ENCODE measurements at regions not wholly inside any gene's neighbourhood (a gene's known extent, or its start where the extent isn't known, plus 50 kb on each side); places are given as distances from the start of the nearest gene placed in this dataset.

DNA sequence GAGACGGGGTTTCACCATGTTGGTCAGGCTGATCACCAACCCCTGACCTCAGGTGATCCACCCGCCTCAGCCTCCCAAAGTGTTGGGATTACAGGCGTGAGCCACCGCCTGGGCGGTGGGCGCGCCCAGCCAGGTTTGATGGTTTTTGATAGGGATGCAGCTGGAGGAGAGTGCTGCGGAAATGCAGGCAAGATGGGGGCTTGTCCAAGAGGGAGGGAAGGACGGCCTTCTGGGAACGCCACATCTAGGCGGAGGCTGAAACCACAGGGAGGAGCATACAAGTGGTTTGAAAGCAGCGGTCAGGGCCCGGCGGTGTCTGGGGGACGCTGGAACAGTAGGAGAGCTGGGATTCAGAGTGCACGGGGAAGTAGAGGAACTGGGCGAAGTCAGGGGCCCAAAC, 134.6 kb downstream of the VRK1 start:
- TF ChIP-seq CTCF (IDR thresholded peaks at IDR 0.05; ENCODE audit: low read depth, low read length, missing control alignments) = no peak
- in situ Hi-C loops (cut with HindIII; ENCODE audit: low sequenced_read_pairs) = no loop called here
- DNase-seq (ENCODE audit: low read depth) = no peak
- H3K4me3 ChIP-seq (ENCODE audit: low read depth, low read length) = no peak overlapping the region

DNA sequence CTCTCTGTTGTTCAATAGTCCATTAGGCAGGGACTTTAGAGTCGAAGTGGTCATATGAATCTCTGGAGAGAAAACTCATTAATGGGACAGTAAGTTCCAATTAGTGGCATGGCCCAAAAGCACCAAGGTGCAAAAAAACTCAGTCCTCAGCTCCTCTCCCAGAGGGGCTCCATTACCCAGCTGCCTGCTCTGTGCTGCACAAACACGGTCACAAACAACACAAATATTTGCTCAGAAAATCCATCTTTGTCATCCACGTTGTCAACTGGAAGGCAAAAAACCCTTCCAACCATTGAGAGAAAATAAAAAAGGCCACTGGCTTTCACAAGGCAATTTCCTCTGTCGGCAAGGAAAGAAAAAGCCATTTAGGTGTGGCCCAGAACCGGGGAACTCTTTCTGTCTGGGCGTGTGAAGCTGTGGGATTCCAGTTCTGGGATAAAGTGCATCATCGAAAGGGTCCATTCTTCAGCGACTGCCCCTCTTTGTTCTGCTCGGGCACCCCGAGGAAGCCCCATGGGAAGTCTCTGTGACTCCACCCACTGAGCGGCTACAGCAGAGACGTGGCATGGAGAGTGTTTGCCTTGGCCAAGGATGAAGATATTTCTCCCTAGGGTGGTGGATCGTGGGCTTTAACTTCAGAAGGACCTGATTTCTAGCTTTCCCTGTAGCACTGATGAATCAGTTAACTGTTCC, 137.6 kb downstream of the VRK1 start:
- DNase-seq (ENCODE audit: low read depth) = no peak
- TF ChIP-seq CTCF (IDR thresholded peaks at IDR 0.05; ENCODE audit: low read depth, low read length, missing control alignments) = no peak
- no peak overlapping the region for H3K4me3 ChIP-seq (ENCODE audit: low read depth, low read length)
- in situ Hi-C loops (cut with HindIII; ENCODE audit: low sequenced_read_pairs) = no loop called here

- H3K4me3 ChIP-seq (ENCODE audit: low read depth, low read length) = no peak overlapping the region
- no peak for DNase-seq (ENCODE audit: low read depth)
- in situ Hi-C loops (cut with HindIII; ENCODE audit: low sequenced_read_pairs) = no loop called here
- no peak for TF ChIP-seq CTCF (IDR thresholded peaks at IDR 0.05; ENCODE audit: low read depth, low read length, missing control alignments)
These were observed 141.8 kb downstream of the VRK1 start for GRCh38 chr14:96938946-96939345.

DNA sequence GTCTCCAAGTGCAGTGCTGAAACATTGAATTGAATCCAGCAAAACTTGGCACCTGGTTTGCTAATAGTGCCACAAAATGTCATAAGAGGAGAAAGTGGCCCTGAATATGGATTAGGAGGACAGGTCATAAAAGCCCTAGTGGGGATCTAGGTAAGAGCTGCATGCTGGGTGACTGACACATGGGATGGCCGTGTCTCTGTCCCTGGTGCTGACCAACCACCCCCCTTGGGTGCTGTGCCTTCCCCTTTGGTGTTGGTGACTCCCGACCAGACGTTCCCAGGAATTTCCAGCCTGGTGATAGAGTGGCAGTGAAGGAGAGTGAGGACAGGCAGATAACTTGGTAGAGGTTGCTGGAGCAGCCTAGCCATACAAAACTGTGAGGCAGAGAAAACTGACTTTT, 142.8 kb downstream of the VRK1 start:
- TF ChIP-seq CTCF (IDR thresholded peaks at IDR 0.05; ENCODE audit: low read depth, low read length, missing control alignments) = no peak

DNA sequence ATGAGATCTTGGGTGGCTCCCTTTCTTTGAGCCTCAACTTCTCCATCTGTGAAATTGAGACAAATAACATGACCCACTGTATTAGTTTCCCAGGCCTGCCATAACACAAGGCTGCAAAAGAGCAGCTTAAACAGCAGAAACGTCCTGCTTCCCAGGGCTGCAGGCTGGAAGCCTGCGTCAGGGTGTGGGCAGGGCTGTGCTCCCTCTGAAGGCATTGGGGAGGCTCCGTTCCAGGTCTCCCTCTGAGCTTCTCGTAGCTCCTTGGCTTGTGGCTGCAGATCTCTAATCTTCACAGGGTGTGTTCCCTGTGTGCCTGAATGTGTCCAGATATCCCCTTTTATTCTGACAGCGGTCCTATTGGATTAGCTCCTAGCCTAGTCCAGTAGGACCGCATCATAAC, 147.1 kb downstream of the VRK1 start:
- DNase-seq (ENCODE audit: low read depth) = no peak
- H3K4me3 ChIP-seq (ENCODE audit: low read depth, low read length) = no peak overlapping the region
- TF ChIP-seq CTCF (IDR thresholded peaks at IDR 0.05; ENCODE audit: low read depth, low read length, missing control alignments) = no peak
- in situ Hi-C loops (cut with HindIII; ENCODE audit: low sequenced_read_pairs) = no loop called here

More for the DNA sequence above, 142.8 kb downstream of the VRK1 start:
- no peak for DNase-seq (ENCODE audit: low read depth)
- H3K4me3 ChIP-seq (ENCODE audit: low read depth, low read length) = no peak overlapping the region
- in situ Hi-C loops (cut with HindIII; ENCODE audit: low sequenced_read_pairs) = no loop called here

DNA sequence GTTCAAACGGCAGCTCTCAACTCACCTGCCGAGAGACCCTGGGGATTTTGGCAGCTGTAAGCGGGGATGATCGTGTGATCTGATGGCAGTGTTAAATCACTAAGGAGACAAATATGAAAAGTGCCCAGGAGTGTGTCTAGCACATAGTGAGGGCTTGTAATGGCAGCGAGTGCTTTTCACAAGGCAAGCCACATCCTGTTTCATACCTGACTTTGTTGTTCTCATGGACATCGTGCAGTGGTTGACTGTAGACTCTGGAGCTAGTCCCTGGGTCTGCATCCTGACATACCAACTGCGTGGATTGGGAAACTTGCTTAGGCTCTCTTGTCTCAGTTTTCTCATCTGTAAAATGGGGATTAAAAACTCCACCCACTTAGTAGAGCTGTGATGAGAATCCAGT, 148.5 kb downstream of the VRK1 start:
- no peak overlapping the region for H3K4me3 ChIP-seq (ENCODE audit: low read depth, low read length)
- TF ChIP-seq CTCF (IDR thresholded peaks at IDR 0.05; ENCODE audit: low read depth, low read length, missing control alignments) = no peak
- in situ Hi-C loops (cut with HindIII; ENCODE audit: low sequenced_read_pairs) = no loop called here
- DNase-seq (ENCODE audit: low read depth) = no peak
